Activated CD8-positive, alpha-beta memory T cell treated with anti-CD3 and anti-CD28 coated beads, Interleukin-2, amount 10 ng/mL, durations not matched to agents 7 days and 5 days (primary cell): ENCODE measurements at regions not wholly inside any gene's neighbourhood (a gene's known extent, or its start where the extent isn't known, plus 50 kb on each side); places are given as distances from the start of the nearest gene placed in this dataset.

Experiments used
- ATAC-seq: fragments of 150-1000 bp; cut with Tn5 transposase; one replicate; pipeline ENCODE4 v1.10.0; 2021; ENCODE audit warnings: moderate library complexity
- CTCF ChIA-PET: fragments of 350-600 bp; sonication (Branson Sonifier 250); formaldehyde crosslinking; loops from one replicate; lab custom pipeline; 2021; ENCODE audit warnings: antibody characterized with exemption; lab: Charles Lee
- DNase-seq: peaks from one replicate; pipeline ENCODE4 v3.0.0-alpha.2; 2020
- H3K27ac Mint-ChIP-seq: one replicate; pipeline ENCODE4 v1.8.0; 2021; ENCODE audit warnings: mild to moderate bottlenecking, mixed read lengths
- H3K27me3 Mint-ChIP-seq: one replicate; pipeline ENCODE4 v1.8.0; 2021; ENCODE audit warnings: mixed read lengths
- H3K36me3 Mint-ChIP-seq: one replicate; pipeline ENCODE4 v1.8.0; 2021; ENCODE audit warnings: mild to moderate bottlenecking, mixed read lengths
- H3K4me1 Mint-ChIP-seq: one replicate; pipeline ENCODE4 v1.8.0; 2021; ENCODE audit warnings: mixed read lengths
- H3K4me3 Mint-ChIP-seq: one replicate; pipeline ENCODE4 v1.8.0; 2021; ENCODE audit warnings: mild to moderate bottlenecking, moderate library complexity, mixed read lengths
- H3K9me3 Mint-ChIP-seq: one replicate; pipeline ENCODE4 v1.8.0; 2022; ENCODE audit warnings: low read depth, mixed read lengths

DNA sequence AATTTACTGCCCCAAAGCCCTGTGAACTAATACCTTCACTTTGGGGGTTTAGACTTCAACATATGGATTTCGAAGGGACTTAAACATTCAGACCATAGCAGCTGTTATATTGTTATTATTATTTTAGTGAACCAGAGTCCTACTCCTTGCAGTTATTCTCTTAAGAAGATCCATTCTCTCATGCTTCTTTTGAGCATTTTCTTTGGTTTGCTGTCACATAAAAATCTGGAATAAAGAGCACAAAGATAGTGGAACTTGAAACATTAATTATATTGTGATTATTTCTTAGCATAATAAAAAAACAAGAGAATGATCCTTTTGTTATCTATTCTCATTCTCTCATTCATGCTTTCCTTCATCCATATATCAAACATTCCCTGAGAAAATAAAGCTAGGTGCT lies 166.4 kb upstream of the GBE1 start:
- CTCF ChIA-PET: no interaction called here
- Mint-ChIP-seq H3K27me3 (no peaks in the 10 kb centered on the region), H3K36me3 (no peaks in the 10 kb centered on the region), H3K4me3 (no peak overlapping the region), H3K9me3 (no peaks in the 10 kb centered on the region), H3K27ac (no peak overlapping the region), H3K4me1 (no peaks in the 10 kb centered on the region)
- DNase-seq (no peak), ATAC-seq (no peak)

DNA sequence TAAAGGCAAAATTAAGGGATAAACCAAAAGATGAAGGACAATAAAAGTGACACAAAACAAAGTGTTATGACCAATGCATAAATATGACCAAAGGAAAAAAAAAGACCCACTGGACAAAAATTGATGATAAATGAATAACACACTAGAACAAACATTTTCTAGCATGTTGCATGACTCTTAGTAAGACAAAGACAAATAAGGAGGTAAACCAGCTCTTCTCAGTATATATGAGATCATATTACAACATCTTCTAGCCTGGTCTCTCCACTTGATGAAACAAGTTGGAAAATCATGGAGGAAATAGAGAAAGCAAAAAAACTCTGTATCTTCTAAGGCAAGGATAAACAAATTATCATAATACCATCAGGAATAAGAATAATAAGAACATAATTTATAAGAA lies 163.9 kb upstream of the GBE1 start:
- H3K36me3 Mint-ChIP-seq: no peaks in the 10 kb centered on the region
- H3K4me3 Mint-ChIP-seq: no peak overlapping the region
- ATAC-seq (no peak), DNase-seq (no peak)
- no peak overlapping the region for H3K27ac Mint-ChIP-seq
- no peaks in the 10 kb centered on the region for H3K9me3 Mint-ChIP-seq
- no peaks in the 10 kb centered on the region for H3K27me3 Mint-ChIP-seq
- CTCF ChIA-PET: no interaction called here
- no peaks in the 10 kb centered on the region for H3K4me1 Mint-ChIP-seq

DNA sequence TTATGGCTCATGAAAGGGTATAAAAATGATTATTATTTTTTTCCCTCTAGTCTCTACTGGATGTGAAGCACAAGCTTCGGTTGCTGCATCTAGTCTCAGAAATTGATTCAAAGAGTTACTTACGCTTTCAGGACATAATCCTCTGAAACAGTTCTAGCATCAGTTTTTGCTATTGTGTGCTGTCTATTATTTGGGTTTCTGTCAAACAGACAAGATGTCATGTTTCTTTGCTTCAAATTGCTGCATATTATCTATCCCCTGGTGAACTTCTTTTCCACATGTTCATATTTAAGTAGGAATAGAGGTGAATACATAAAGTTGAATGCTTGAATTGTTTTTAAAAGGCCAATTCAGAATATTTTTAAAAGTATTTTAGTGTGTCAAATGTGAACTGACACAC lies 161.6 kb upstream of the GBE1 start:
- H3K4me3 Mint-ChIP-seq: no peak overlapping the region
- no peaks in the 10 kb centered on the region for H3K36me3 Mint-ChIP-seq
- ATAC-seq (no peak), DNase-seq (no peak)
- H3K27ac Mint-ChIP-seq: no peak overlapping the region
- CTCF ChIA-PET: no interaction called here
- H3K4me1 Mint-ChIP-seq: no peaks in the 10 kb centered on the region
- H3K27me3 Mint-ChIP-seq: no peaks in the 10 kb centered on the region
- no peaks in the 10 kb centered on the region for H3K9me3 Mint-ChIP-seq

DNA sequence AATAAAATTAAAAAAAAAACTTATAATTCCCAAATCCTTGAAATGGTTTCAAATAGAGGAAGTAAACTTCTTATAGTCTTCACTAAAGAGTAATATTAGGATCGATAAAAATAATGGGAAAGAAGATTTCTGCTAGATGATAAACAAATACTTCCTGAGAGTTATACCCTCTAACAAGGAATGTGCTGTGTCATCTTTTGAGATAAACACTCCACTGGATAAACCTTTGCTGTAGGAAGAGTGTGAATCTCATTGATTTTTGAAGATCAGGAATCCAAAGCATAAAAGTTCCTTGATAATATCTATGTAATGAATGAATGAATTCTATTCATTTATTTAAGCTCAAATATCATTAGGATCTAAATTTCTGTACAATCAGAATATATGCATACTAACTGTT lies 161.0 kb upstream of the GBE1 start:
- Mint-ChIP-seq H3K36me3 (no peaks in the 10 kb centered on the region), H3K4me1 (no peaks in the 10 kb centered on the region), H3K27ac (no peak overlapping the region), H3K4me3 (no peak overlapping the region), H3K27me3 (no peaks in the 10 kb centered on the region), H3K9me3 (no peaks in the 10 kb centered on the region)
- CTCF ChIA-PET: no interaction called here
- no peak for ATAC-seq
- DNase-seq: no peak

DNA sequence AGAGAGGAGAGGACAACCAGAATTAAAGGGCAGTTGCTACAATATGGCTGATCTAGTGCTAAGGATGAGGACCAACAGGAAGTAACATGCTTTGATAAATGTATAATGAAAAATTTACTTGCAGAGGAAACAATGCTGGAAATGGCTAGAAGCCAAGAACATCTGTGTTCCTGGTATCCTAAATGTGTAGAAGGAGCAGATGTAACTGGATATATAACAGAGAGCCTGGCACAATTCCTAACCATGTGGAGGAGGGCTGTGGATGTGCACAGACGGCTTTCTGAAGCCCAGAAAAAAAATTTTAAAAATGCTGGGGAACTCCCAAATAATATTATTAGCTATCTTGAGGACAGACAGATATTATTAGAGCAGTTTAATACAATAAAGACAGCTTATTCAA lies 159.4 kb upstream of the GBE1 start:
- no peaks in the 10 kb centered on the region for H3K36me3 Mint-ChIP-seq
- no peaks in the 10 kb centered on the region for H3K9me3 Mint-ChIP-seq
- no peak for ATAC-seq
- H3K27ac Mint-ChIP-seq: no peak overlapping the region
- CTCF ChIA-PET: no interaction called here
- H3K27me3 Mint-ChIP-seq: no peaks in the 10 kb centered on the region
- H3K4me1 Mint-ChIP-seq: no peaks in the 10 kb centered on the region
- H3K4me3 Mint-ChIP-seq: no peak overlapping the region
- DNase-seq: no peak

DNA sequence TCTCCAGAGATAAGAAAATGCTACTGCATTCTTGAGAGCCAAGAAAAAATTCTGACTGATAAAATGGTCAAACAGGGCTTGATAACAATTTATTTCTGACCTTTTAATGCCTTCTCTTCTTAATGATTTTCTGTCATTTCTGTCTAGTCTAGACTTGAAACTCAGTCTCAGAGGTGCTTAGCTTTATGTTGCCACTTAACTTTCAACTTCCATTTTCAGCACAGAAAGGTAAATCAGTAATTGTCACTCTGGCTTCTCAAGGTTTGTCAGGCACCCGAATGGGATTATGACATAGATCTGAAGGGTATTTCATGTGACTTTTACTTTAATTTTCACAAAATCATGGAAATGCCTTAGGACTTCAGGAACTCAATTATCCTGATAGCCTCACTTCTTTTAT lies 155.4 kb upstream of the GBE1 start:
- H3K4me3 Mint-ChIP-seq: no peak overlapping the region
- no peaks in the 10 kb centered on the region for H3K9me3 Mint-ChIP-seq
- no peaks in the 10 kb centered on the region for H3K4me1 Mint-ChIP-seq
- H3K27ac Mint-ChIP-seq: no peak overlapping the region
- ATAC-seq (no peak), DNase-seq (no peak)
- CTCF ChIA-PET: no interaction called here
- no peaks in the 10 kb centered on the region for H3K27me3 Mint-ChIP-seq
- no peaks in the 10 kb centered on the region for H3K36me3 Mint-ChIP-seq

DNA sequence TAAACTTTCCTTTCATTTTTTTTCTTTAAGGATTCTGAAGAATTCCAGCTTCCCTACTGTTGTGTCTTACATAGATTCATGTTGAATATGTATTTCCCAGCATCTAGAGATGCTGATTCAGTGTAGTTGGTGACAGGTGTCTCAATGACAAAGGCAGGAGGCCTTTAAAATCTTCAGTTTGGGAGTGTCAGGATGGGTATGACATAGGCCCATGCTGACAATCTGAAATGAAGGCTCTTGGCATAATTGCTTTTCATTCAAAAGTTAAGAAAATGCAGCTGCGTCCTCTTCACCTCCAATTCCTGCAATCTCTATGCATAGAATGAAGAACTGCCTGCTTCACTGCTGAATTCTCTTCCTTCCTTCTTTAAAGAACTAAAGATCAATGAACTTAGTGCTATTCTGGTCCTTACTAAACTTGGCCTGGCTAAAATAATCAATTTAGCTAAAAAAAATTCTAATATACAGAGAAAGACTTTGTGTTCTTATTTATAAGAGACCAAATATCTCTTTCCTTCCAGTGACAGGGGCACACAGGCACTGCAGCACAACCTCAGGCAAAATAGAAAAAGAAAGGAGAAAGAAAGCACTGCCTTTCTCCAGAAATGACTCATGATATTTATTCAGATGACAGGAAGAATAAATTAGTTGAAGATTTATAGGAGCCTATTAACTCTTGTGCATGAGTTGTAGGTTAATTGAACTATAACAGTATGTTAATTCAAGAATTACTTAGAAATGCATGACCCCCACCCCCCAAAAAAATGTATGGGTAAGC lies 152.6 kb upstream of the GBE1 start:
- CTCF ChIA-PET: interaction anchor here (1.6 kb wide), 1 partner anchor 16 kb away, joined by 5 read pairs; no protein-coding TSS in a partner anchor
- no peaks in the 10 kb centered on the region for H3K36me3 Mint-ChIP-seq
- no peaks in the 10 kb centered on the region for H3K27me3 Mint-ChIP-seq
- H3K9me3 Mint-ChIP-seq: no peaks in the 10 kb centered on the region
- no peak overlapping the region for H3K4me3 Mint-ChIP-seq
- no peak for ATAC-seq
- no peak for DNase-seq
- H3K4me1 Mint-ChIP-seq: no peaks in the 10 kb centered on the region
- no peak overlapping the region for H3K27ac Mint-ChIP-seq

DNA sequence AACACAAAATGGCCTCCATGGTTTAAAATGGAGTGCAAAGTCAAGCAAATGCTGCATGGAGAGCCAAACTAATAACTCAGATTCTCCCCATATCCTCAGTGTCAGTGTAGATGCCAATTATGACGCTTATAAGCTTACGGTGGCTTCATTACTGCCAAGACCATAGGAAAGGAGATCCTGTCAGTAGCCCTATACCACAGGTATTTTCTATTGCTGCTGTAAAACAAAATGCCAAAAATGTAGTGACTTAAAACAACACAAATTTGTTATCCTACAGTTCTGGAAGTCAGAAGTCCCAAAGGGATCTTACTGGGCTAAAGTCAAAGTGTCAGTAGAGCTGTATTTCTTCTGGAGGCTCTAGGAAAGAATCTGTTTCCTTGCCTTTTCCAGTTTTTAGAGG lies 149.8 kb upstream of the GBE1 start:
- DNase-seq: no peak
- Mint-ChIP-seq H3K4me3 (no peak overlapping the region), H3K36me3 (no peaks in the 10 kb centered on the region), H3K27me3 (no peaks in the 10 kb centered on the region), H3K9me3 (no peaks in the 10 kb centered on the region), H3K4me1 (no peaks in the 10 kb centered on the region), H3K27ac (no peak overlapping the region)
- CTCF ChIA-PET: interaction anchor here (1.2 kb wide), 1 partner anchor 244 kb away, joined by 3 read pairs; no protein-coding TSS in a partner anchor
- ATAC-seq: no peak

DNA sequence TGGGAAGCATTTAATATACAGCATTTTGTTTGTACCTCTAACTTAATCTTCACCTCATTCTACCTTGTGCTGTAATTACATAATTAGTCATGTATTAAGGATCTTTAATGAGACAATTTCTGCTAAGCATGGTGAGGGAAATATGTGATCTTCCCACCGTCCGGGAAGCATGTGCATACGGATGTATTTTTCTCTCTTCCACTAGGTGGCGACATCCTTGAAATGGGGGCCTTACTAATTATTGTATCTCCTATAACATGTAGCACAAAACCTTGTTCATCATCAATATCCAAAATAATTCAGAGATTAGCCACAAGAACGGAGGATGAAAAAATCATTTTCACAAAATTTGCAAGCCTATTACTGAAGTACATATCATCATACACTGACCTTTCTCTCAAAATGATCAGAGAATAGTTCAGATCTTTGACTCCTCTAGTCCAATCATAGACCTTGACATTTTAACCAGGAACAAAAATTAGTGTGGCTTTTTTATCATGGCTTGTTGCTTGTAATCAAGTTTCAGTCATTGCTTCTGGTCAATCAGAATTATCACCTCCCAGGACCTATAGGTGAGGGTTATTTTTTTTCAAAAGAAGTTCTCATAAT lies 148.9 kb upstream of the GBE1 start:
- CTCF ChIA-PET: interaction anchor here (1.0 to 1.6 kb wide), 3 partner anchors 10 to 244 kb away, joined by 3 read pairs; no protein-coding TSS in a partner anchor
- H3K4me1 Mint-ChIP-seq: no peaks in the 10 kb centered on the region
- H3K9me3 Mint-ChIP-seq: no peaks in the 10 kb centered on the region
- H3K36me3 Mint-ChIP-seq: no peaks in the 10 kb centered on the region
- H3K4me3 Mint-ChIP-seq: no peak overlapping the region
- ATAC-seq (no peak), DNase-seq (no peak)
- no peaks in the 10 kb centered on the region for H3K27me3 Mint-ChIP-seq
- no peak overlapping the region for H3K27ac Mint-ChIP-seq

DNA sequence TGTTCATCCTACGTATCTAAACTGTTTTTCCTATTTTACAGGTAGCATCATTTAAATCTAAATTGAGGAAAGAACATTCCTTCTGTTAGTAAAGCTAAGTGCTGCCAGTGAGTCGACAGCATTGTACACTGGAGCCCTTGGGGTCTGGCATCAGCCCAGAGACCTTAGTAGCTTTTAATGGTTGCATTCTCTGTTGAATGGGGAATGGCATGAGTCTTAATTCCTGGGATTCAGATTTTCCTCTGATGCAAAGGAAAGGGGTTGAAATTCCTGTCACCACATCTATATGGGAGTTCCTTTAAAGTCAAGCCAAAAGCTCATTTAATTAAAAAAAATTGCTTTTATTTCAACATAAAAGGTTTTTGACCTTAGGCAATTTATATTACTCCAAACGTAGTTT lies 148.4 kb upstream of the GBE1 start:
- no peak for ATAC-seq
- Mint-ChIP-seq H3K27me3 (no peaks in the 10 kb centered on the region), H3K27ac (no peak overlapping the region), H3K4me1 (no peaks in the 10 kb centered on the region), H3K4me3 (no peak overlapping the region), H3K36me3 (no peaks in the 10 kb centered on the region), H3K9me3 (no peaks in the 10 kb centered on the region)
- no peak for DNase-seq
- CTCF ChIA-PET: interaction anchor here (1.0 to 1.6 kb wide), 2 partner anchors 9 to 12 kb away, joined by 3 read pairs; no protein-coding TSS in a partner anchor

DNA sequence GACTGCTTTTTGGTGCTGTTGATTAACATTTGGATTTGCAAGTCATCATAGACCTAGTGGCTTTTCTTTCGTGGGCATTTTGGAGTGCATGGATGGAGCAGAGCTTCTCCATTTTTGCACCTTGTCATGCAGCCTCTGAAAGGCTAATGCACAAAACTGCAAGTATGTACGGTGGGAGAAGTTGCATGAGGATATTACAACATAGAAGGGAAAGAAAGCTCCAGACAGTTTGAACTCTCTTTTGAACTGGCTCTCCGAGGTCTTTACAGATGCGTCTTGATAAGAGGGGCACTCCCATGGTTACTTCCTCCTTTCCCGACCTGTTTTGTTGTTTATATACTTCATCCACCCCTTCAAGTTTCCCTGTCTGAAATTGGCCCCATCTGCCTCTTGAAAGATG lies 147.1 kb upstream of the GBE1 start:
- CTCF ChIA-PET: no interaction called here
- H3K4me1 Mint-ChIP-seq: no peaks in the 10 kb centered on the region
- H3K27me3 Mint-ChIP-seq: no peaks in the 10 kb centered on the region
- H3K36me3 Mint-ChIP-seq: no peaks in the 10 kb centered on the region
- no peak for DNase-seq
- no peak overlapping the region for H3K27ac Mint-ChIP-seq
- H3K9me3 Mint-ChIP-seq: no peaks in the 10 kb centered on the region
- H3K4me3 Mint-ChIP-seq: no peak overlapping the region
- ATAC-seq: no peak

DNA sequence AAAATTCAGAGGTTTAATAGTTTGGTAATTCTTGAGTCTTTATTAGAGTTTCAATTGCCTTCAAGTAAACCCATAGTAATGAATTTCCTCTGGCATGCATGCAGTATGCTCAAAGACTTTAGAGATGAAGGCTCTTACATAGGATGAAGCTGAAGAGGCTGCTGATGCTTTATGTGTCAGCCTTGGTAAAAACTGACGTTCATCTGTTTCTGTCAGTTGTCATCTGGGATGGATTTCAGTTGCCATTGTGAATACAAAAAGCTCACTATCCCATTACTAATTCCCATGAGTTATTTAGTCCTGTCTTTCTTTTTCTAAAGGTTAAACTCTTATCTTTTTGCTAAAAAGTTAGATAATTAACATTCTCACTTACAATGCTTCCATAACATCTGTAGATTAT lies 136.9 kb upstream of the GBE1 start:
- Mint-ChIP-seq H3K4me3 (no peak overlapping the region), H3K9me3 (no peaks in the 10 kb centered on the region), H3K27me3 (no peaks in the 10 kb centered on the region), H3K4me1 (no peaks in the 10 kb centered on the region), H3K36me3 (no peaks in the 10 kb centered on the region), H3K27ac (no peak overlapping the region)
- DNase-seq (no peak), ATAC-seq (no peak)
- CTCF ChIA-PET: interaction anchor here (1.5 kb wide), 1 partner anchor 17 kb away, joined by 5 read pairs; no protein-coding TSS in a partner anchor

DNA sequence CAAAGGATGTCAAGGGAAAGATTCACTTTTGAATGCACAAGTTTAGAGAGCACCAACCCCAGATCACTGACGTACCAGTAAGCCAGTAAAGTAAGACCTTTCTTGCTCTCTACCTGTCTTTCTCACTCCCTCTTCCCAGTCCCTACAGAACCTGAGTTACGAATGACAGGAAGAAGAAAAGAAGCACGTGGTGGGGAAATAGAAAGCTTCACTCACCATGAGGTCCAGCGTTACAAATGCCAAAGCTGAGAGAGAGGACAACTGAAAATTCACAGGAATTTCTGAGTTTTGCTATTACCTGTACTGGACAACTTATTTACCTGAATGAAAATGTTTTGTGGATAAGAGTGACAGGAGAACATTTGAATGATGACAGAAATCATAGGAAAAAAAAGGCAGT lies 133.2 kb upstream of the GBE1 start:
- Mint-ChIP-seq H3K27ac (no peak overlapping the region), H3K4me1 (no peaks in the 10 kb centered on the region), H3K4me3 (no peak overlapping the region), H3K36me3 (no peaks in the 10 kb centered on the region), H3K9me3 (no peaks in the 10 kb centered on the region), H3K27me3 (no peaks in the 10 kb centered on the region)
- CTCF ChIA-PET: no interaction called here
- DNase-seq (no peak), ATAC-seq (no peak)
